Skin epidermis (tissue), 12 donors: ENCODE measurements at regions not wholly inside any gene's neighbourhood (a gene's known extent, or its start where the extent isn't known, plus 50 kb on each side); places are given as distances from the start of the nearest gene placed in this dataset.

ENCODE experiments used
- H3K27ac ChIP-seq, 21 experiments: fragments of 200-600 bp; sonication (generic) in 11 of 21; one replicate each; pipeline ENCODE4 v1.5.0; 2020; ENCODE audit warnings: mild to moderate bottlenecking in 3 of 21, inconsistent platforms in 2 of 21, moderate library complexity in 2 of 21
- H3K4me3 ChIP-seq, 7 experiments: fragments of 200-600 bp; sonication (generic) in 2 of 7; one replicate each; pipeline ENCODE4 v1.5.0; 2020; ENCODE audit warnings: inconsistent platforms in 2 of 7, mild to moderate bottlenecking in 2 of 7, moderate library complexity in 1 of 7

DNA sequence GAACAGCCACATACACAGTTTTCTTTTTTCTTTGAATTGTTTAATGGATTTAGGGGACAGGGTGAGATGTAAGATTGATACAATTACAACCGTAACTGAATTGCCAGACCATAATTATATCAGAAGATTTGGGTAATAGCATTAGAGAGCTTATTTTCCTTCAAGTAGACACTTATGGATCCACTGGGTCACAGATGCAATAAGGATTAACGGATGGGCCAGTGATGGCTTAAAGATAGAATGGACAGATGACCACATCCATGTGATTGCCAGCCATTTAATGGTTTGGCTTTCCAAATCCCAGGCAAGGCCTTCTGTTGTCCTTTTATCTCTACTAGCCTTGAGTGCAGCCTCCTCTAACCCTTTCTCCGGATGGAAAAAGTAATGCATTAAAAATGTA lies 94.7 kb upstream of the NUDT12 start:
- Histone ChIP-seq H3K4me3 (no peak overlapping the region), H3K27ac (no peak overlapping the region)

DNA sequence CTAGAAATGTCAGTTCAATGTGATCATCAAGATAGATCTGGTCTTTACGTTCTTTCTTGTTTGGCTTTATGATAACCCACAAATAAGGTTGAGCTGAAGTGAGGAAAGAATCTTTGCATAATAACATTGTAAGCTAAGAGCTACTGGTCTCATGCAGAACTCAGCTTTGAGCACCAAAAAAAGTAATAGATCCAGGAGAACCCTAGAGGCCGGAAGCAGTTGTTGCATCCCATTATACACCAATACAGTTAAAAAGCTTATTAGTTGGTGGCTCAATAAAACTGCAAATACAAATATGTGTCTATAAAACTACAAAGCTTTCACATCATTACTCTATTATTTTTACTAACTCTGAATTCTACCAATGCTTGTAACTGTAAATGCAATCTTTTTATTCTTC lies 85.5 kb upstream of the NUDT12 start:
- no peak overlapping the region for H3K27ac ChIP-seq
- no peak overlapping the region for H3K4me3 ChIP-seq

DNA sequence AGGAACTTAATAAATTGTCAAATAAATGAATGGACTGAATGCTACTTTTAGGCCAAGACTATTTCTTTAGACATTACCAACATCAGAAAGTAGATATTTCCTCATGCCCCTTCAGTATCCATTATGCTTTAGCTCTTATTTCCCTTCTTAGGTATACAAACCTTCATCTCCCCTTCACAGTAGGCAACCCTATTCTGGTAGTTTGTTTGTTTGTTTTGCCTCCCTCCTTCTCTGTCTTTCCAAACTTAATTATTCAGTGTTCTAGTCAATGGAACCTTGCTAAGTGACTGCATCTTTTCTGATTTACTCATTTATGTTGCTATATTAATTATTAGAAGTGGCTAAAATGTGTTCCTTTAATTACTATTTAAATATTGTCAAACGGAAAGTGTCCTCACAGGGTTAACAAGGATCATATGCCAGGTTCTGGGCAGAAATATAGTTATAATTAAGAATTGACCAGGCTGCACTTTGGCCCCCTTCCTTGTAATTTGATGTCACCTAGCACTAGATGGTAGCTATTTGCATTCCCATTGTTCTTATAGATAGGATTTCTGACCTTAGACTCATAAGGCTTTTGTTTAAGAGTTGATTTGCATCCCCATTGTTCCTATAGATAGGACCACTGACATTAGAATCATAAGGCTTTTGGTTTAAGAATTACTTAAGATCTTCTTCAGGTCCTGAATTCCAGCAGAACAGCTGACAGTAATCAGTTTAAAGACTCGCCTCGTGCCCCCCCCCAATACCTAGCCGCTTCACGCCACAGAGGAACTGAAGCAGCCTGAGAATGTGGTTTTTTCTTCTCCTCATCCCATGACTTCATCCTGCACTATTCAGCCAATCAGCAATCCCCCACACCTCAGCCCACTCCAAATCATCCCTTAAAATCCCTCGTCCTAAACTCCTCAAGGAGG lies 84.4 kb upstream of the NUDT12 start:
- no peak overlapping the region for H3K4me3 ChIP-seq
- no peak overlapping the region for H3K27ac ChIP-seq

- Histone ChIP-seq H3K27ac (no peak overlapping the region), H3K4me3 (no peak overlapping the region)
Observed at GRCh38 chr5:103645816-103646215, 83.2 kb upstream of the NUDT12 start.

DNA sequence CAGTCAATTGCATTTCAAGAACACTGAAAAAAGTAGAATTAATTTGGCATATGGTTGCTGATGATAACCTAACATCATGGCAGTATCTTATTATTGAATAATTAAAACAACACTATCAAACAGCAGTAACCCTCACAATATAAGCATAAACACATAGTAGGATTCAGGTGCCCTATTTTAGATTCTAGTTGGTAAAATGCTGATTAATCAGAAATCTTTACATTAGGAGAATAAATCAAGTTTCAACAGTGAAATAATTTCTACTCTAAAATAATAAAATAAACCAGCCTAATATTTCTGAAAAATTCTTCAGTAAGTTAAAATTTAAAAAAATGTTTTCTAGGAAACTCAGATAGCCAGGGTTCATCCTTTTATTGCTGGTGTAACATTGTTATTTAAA lies 76.4 kb upstream of the NUDT12 start:
- Histone ChIP-seq H3K4me3 (no peak overlapping the region), H3K27ac (no peak overlapping the region)

DNA sequence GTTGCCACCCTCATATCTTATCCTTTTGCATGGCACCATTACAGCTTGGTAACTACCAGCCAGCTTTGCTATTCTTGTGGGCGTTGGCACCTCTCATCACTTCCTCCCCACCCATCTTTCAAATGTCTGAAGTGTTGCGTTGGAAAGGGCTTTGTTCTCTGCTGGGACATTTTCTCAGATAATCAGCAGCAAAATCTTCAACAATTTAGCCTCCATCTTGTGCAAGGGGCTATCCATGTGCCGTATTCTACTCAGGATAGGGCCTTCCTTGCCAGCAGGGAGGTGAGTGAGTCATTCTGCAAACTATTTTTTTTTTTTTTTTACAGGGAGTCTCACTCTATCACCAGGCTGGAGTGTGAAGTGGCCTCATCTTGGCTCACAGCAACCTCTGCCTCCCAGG lies 62.1 kb upstream of the NUDT12 start:
- H3K27ac ChIP-seq = no peak overlapping the region
- H3K4me3 ChIP-seq = no peak overlapping the region

- H3K4me3 ChIP-seq = no peak overlapping the region
- H3K27ac ChIP-seq = no peak overlapping the region
Observed at GRCh38 chr5:103624035-103624480, 61.5 kb upstream of the NUDT12 start.

- H3K27ac ChIP-seq = no peak overlapping the region
- no peak overlapping the region for H3K4me3 ChIP-seq
Observed at GRCh38 chr5:103623425-103623824, 60.8 kb upstream of the NUDT12 start.

DNA sequence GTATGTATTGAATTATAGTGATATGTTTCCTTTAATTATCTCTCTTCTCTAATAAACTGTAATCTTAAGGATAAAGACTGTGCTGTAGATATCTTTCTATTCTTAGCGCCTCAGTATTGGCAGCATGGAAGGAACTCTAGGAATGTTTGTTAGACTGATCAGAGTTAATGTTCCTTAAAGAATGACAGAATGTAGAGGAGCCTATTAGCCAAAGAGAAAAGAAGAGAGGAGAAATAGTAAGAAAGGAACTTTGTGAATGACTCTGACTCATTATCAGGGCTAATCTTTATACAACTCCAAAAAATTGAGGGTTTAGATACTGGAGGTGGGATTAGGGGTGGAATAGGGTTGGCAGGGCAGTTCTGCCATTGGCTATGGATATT lies 59.0 kb upstream of the NUDT12 start:
- Histone ChIP-seq H3K4me3 (no peak overlapping the region), H3K27ac (no peak overlapping the region)

GRCh38 chr5:103620851-103621547 lies 58.4 kb upstream of the NUDT12 start:
- no peak overlapping the region for H3K4me3 ChIP-seq
- no peak overlapping the region for H3K27ac ChIP-seq

DNA sequence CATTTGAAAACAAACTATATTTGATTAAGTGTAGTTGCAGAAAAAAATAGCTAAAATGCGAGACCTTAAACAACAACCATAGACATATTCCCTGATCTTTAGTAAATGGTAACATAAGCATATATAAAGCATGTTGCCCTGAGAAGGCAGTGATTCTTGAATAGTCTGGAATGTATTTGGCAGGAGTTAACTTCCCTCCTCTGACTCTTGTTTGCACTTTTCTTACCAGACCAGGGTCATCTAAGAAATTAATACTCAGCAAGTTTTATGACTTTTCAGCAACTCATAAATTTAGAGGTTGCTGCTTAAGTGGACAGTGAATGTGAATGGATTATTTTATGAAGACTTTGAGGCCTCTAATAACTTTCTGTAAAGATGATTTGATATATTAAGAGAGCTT lies 55.3 kb upstream of the NUDT12 start:
- Histone ChIP-seq H3K27ac (no peak overlapping the region), H3K4me3 (no peak overlapping the region)

GRCh38 chr5:103617090-103617489 lies 54.5 kb upstream of the NUDT12 start:
- Histone ChIP-seq H3K4me3 (no peak overlapping the region), H3K27ac (no peak overlapping the region)

DNA sequence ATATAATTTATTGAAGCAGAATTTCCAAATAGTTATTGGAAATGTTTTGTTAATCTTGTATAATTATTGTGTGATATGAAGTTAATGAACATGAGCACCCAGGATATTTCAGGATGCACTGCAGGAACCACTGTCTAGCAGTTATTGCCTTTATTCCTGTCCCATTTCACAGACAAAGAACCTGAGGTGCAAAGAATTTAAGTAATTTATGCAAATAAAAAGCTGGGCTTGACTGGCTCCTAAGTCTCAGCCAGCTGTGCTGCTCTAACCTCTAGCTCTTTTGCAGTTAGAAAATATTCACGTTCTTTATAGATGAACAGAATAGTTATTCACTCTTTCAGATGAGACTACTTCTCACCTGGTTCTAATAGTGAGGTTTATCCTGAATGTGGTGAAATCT lies 50.0 kb upstream of the NUDT12 start:
- no peak overlapping the region for H3K4me3 ChIP-seq
- no peak overlapping the region for H3K27ac ChIP-seq
